Mesendoderm (in vitro differentiated cells): ENCODE measurements at regions not wholly inside any gene's neighbourhood (a gene's known extent, or its start where the extent isn't known, plus 50 kb on each side); places are given as distances from the start of the nearest gene placed in this dataset.

Source experiments
- DNase-seq: peaks from one replicate; pipeline ENCODE4 v3.0.0; 2013
- H2AK5ac ChIP-seq: 2 replicates; pipeline ENCODE4 v1.6.1; 2013; ENCODE audit warnings: low read length, inconsistent platforms
- H2BK120ac ChIP-seq: 2 replicates; pipeline ENCODE4 v1.6.1; 2013; ENCODE audit warnings: low read depth, mild to moderate bottlenecking, low read length, moderate library complexity, mixed read lengths
- H2BK15ac ChIP-seq: replicated peaks from 2 replicates; pipeline ENCODE4 v1.6.1; 2013; ENCODE audit warnings: low read depth, mild to moderate bottlenecking, moderate library complexity
- H2BK5ac ChIP-seq: 2 replicates; pipeline ENCODE4 v1.6.1; 2013; ENCODE audit warnings: low read length, inconsistent platforms
- H3K18ac ChIP-seq: 2 replicates; pipeline ENCODE4 v1.6.1; 2013; ENCODE audit warnings: mild to moderate bottlenecking, low read length, mixed read lengths
- H3K23ac ChIP-seq: one replicate; pipeline ENCODE4 v1.6.1; 2013; ENCODE audit warnings: low read length
- H3K27ac ChIP-seq: 2 replicates; pipeline ENCODE4 v1.5.1; 2013; ENCODE audit warnings: low read depth, mild to moderate bottlenecking, inconsistent platforms, low read length, moderate library complexity
- H3K27me3 ChIP-seq: 2 replicates; pipeline ENCODE4 v1.6.1; 2013; ENCODE audit warnings: low read length, control low read depth, mild to moderate bottlenecking, inconsistent platforms; ENCODE audit not compliant: insufficient read depth, poor library complexity
- H3K36me3 ChIP-seq: 2 replicates; pipeline ENCODE4 v1.6.1; 2013; ENCODE audit warnings: low read length, inconsistent platforms; ENCODE audit not compliant: control insufficient read depth, insufficient read depth
- H3K4ac ChIP-seq: one replicate; pipeline ENCODE4 v1.6.1; 2013; ENCODE audit warnings: low read depth, mild to moderate bottlenecking, low read length, moderate library complexity
- H3K4me1 ChIP-seq: 2 replicates; pipeline ENCODE4 v1.6.1; 2013; ENCODE audit warnings: low read depth, low read length, inconsistent platforms; ENCODE audit not compliant: control insufficient read depth
- H3K4me2 ChIP-seq: 2 replicates; pipeline ENCODE4 v1.6.1; 2013; ENCODE audit warnings: low read length
- H3K4me3 ChIP-seq: 2 replicates; pipeline ENCODE4 v1.5.1; 2013; ENCODE audit warnings: mild to moderate bottlenecking, low read length
- H3K56ac ChIP-seq: one replicate; pipeline ENCODE4 v1.6.1; 2013; ENCODE audit warnings: low read length
- H3K79me1 ChIP-seq: 2 replicates; pipeline ENCODE4 v1.6.1; 2013; ENCODE audit warnings: low read length, inconsistent platforms
- H3K79me2 ChIP-seq: 2 replicates; pipeline ENCODE4 v1.6.1; 2013; ENCODE audit warnings: mild to moderate bottlenecking, low read length; ENCODE audit not compliant: control insufficient read depth, insufficient read depth
- H3K9ac ChIP-seq: 2 replicates; pipeline ENCODE4 v1.6.1; 2013; ENCODE audit warnings: low read length, inconsistent platforms
- H4K5ac ChIP-seq: one replicate; pipeline ENCODE4 v1.6.1; 2013; ENCODE audit warnings: low read length
- H4K8ac ChIP-seq: one replicate; pipeline ENCODE4 v1.6.1; 2013; ENCODE audit warnings: low read depth, mild to moderate bottlenecking, control low read depth, low read length, moderate library complexity
- WGBS: extraction: QIAGEN DNeasy Blood & Tissue Kit; methylation state at CpG from one replicate; pipeline ENCODE4 v1.1.7; 2013; ENCODE audit warnings: low lambda C conversion rate, missing lambda C conversion rate; ENCODE audit not compliant: insufficient coverage; ENCODE audit errors: extremely low coverage; 5-methylcytosine and 5-hydroxymethylcytosine counted together

GRCh38 chr13:30047154-30047874 lies 196.9 kb upstream of the UBL3 start:
- peaks cover 13% of the 10 kb centered on the region for H3K4me1 ChIP-seq
- no peak overlapping the region for H4K5ac ChIP-seq
- H3K56ac ChIP-seq = no peak overlapping the region
- no peaks in the 10 kb centered on the region for H3K79me1 ChIP-seq
- no peak overlapping the region for H4K8ac ChIP-seq
- H3K27ac ChIP-seq = no peak overlapping the region
- H3K18ac ChIP-seq = no peak overlapping the region
- no peak overlapping the region for H2BK15ac ChIP-seq
- DNase-seq = no peak
- H3K36me3 ChIP-seq = no peaks in the 10 kb centered on the region
- H3K4me3 ChIP-seq = no peak overlapping the region
- H2BK5ac ChIP-seq = peak overlapping the region; percentile 7
- H3K4me2 ChIP-seq = no peak overlapping the region
- no CpG with 5 or more reads among the region's 3 CpGs for WGBS
- no peak overlapping the region for H2BK120ac ChIP-seq
- H3K27me3 ChIP-seq = no peaks in the 10 kb centered on the region
- no peak overlapping the region for H3K9ac ChIP-seq
- H3K23ac ChIP-seq = no peak overlapping the region
- H3K4ac ChIP-seq = no peak overlapping the region
- H2AK5ac ChIP-seq = peak overlapping the region; percentile 24
- H3K79me2 ChIP-seq = no peaks in the 10 kb centered on the region

GRCh38 chr13:30045916-30046704 lies 195.7 kb upstream of the UBL3 start:
- Histone ChIP-seq H3K18ac (peak overlapping the region; percentile 82), H3K4me2 (no peak overlapping the region), H2AK5ac (peak overlapping the region; percentile 60), H2BK5ac (peak overlapping the region; percentile 30), H3K27me3 (no peaks in the 10 kb centered on the region), H3K36me3 (no peaks in the 10 kb centered on the region), H2BK120ac (no peak overlapping the region), H3K79me1 (no peaks in the 10 kb centered on the region), H3K23ac (no peak overlapping the region), H3K27ac (no peak overlapping the region), H2BK15ac (no peak overlapping the region), H4K5ac (no peak overlapping the region), H3K79me2 (no peaks in the 10 kb centered on the region), H4K8ac (no peak overlapping the region), H3K4ac (no peak overlapping the region), H3K4me1 (peaks cover 12% of the 10 kb centered on the region), H3K56ac (peak overlapping the region; percentile 20), H3K9ac (no peak overlapping the region), H3K4me3 (no peak overlapping the region)
- no peak for DNase-seq
- no CpG with 5 or more reads among the region's 7 CpGs for WGBS

- Histone ChIP-seq H3K56ac (no peak overlapping the region), H3K27ac (no peak overlapping the region), H4K8ac (no peak overlapping the region), H2BK15ac (no peak overlapping the region), H3K4ac (no peak overlapping the region), H3K18ac (no peak overlapping the region), H3K9ac (no peak overlapping the region), H3K4me3 (no peak overlapping the region), H3K4me2 (no peak overlapping the region), H3K36me3 (no peaks in the 10 kb centered on the region), H2AK5ac (no peak overlapping the region), H3K79me2 (no peaks in the 10 kb centered on the region), H3K23ac (no peak overlapping the region), H3K4me1 (peaks cover 12% of the 10 kb centered on the region), H4K5ac (no peak overlapping the region), H3K79me1 (no peaks in the 10 kb centered on the region), H2BK120ac (peak overlapping the region; percentile 55), H3K27me3 (no peaks in the 10 kb centered on the region), H2BK5ac (no peak overlapping the region)
- WGBS = no CpG with 5 or more reads among the region's 1 CpG
- DNase-seq = no peak
Observed at GRCh38 chr13:30044932-30045331, 194.5 kb upstream of the UBL3 start.

GRCh38 chr13:30043631-30043925 lies 193.2 kb upstream of the UBL3 start:
- peak overlapping the region; percentile 81 for H3K56ac ChIP-seq
- H3K27ac ChIP-seq = no peak overlapping the region
- H3K9ac ChIP-seq = no peak overlapping the region
- no peaks in the 10 kb centered on the region for H3K79me1 ChIP-seq
- no peaks in the 10 kb centered on the region for H3K36me3 ChIP-seq
- peak overlapping the region; percentile 74 for H2BK5ac ChIP-seq
- peak overlapping the region; percentile 58 for H3K4ac ChIP-seq
- peak overlapping the region; percentile 23 for H2BK120ac ChIP-seq
- no peak for DNase-seq
- no peak overlapping the region for H4K8ac ChIP-seq
- H2BK15ac ChIP-seq = no peak overlapping the region
- no peak overlapping the region for H3K4me2 ChIP-seq
- H3K18ac ChIP-seq = peak overlapping the region; percentile 29
- H3K4me1 ChIP-seq = peaks cover 14% of the 10 kb centered on the region
- H4K5ac ChIP-seq = no peak overlapping the region
- H3K23ac ChIP-seq = no peak overlapping the region
- H3K79me2 ChIP-seq = no peaks in the 10 kb centered on the region
- H2AK5ac ChIP-seq = no peak overlapping the region
- no peaks in the 10 kb centered on the region for H3K27me3 ChIP-seq
- H3K4me3 ChIP-seq = no peak overlapping the region

GRCh38 chr13:30042891-30043630 lies 192.6 kb upstream of the UBL3 start:
- no peak overlapping the region for H3K4me3 ChIP-seq

More at GRCh38 chr13:30042891-30043630, 192.6 kb upstream of the UBL3 start:
- Histone ChIP-seq H3K56ac (peak overlapping the region; percentile 81), H3K79me1 (no peaks in the 10 kb centered on the region), H3K27me3 (no peaks in the 10 kb centered on the region), H2BK120ac (peak overlapping the region; percentile 4), H3K4me1 (peaks cover 18% of the 10 kb centered on the region), H3K36me3 (no peaks in the 10 kb centered on the region), H4K8ac (no peak overlapping the region), H3K18ac (peak overlapping the region; percentile 53), H2BK5ac (peak overlapping the region; percentile 74), H3K4ac (peak overlapping the region; percentile 94), H3K4me2 (no peak overlapping the region), H3K79me2 (no peaks in the 10 kb centered on the region), H3K23ac (no peak overlapping the region), H4K5ac (peak overlapping the region; percentile 44), H2AK5ac (peak overlapping the region; percentile 13), H3K27ac (peak overlapping the region; percentile 39), H2BK15ac (no peak overlapping the region), H3K9ac (peak overlapping the region; percentile 16)
- DNase-seq = peak; percentile 55
- no CpG with 5 or more reads among the region's 5 CpGs for WGBS
